Caco-2 (cell line): ENCODE measurements at regions not wholly inside any gene's neighbourhood (a gene's known extent, or its start where the extent isn't known, plus 50 kb on each side); places are given as distances from the start of the nearest gene placed in this dataset.

Source experiments
- BruUV-seq: library from RNA; stranded (reverse); fragments of 400-500 nt; replicated peaks from 2 replicates; lab custom pipeline; 2021; lab: Mats Ljungman, UMichigan
- CTCF ChIA-PET: fragments of 300-600 bp; sonication (Branson Sonifier 250); formaldehyde crosslinking; loops from one replicate; lab custom pipeline; 2022; ENCODE audit warnings: antibody characterized with exemption; lab: Charles Lee
- POLR2A ChIA-PET: fragments of 300-600 bp; sonication (Branson Sonifier 250); formaldehyde crosslinking; loops from one replicate; lab custom pipeline; 2022; ENCODE audit warnings: antibody characterized with exemption; lab: Charles Lee
- DNase-seq, 2 experiments: peaks; one replicate each; pipeline versions ENCODE4 v3.0.0 to v3.0.0-alpha.2; 2020 to 2022
- H3K27me3 ChIP-seq: replicated peaks from 2 replicates; pipeline ENCODE4 v1.6.0; 2011; ENCODE audit warnings: low read length; ENCODE audit not compliant: control insufficient read depth, insufficient read depth
- H3K36me3 ChIP-seq: 2 replicates; pipeline ENCODE4 v1.5.1; 2011; ENCODE audit warnings: low read length; ENCODE audit not compliant: control insufficient read depth, insufficient read depth
- H3K4me1 ChIP-seq: fragments of 250-450 bp; sonication (Bioruptor Pico); 2 replicates; pipeline ENCODE4 v1.5.1; 2020; ENCODE audit warnings: mild to moderate bottlenecking
- H3K4me3 ChIP-seq: 2 replicates; pipeline ENCODE4 v1.5.1; 2011; ENCODE audit warnings: low read depth, mild to moderate bottlenecking, control low read depth, low read length
- H3K9me3 ChIP-seq: fragments of 250-450 bp; sonication (Bioruptor Pico); 2 replicates; pipeline ENCODE4 v1.5.1; 2020; ENCODE audit warnings: mild to moderate bottlenecking, moderate library complexity
- H3K27ac Mint-ChIP-seq: one replicate; pipeline ENCODE4 v1.8.0; 2022; ENCODE audit warnings: mixed read lengths; ENCODE audit not compliant: unreplicated experiment
- H3K27me3 Mint-ChIP-seq: one replicate; pipeline ENCODE4 v1.8.0; 2022; ENCODE audit warnings: mixed read lengths; ENCODE audit not compliant: insufficient read depth, unreplicated experiment
- H3K36me3 Mint-ChIP-seq: one replicate; pipeline ENCODE4 v1.8.0; 2022; ENCODE audit warnings: mild to moderate bottlenecking, mixed read lengths; ENCODE audit not compliant: insufficient read depth, unreplicated experiment
- H3K4me1 Mint-ChIP-seq: one replicate; pipeline ENCODE4 v1.8.0; 2022; ENCODE audit warnings: low read depth, mixed read lengths; ENCODE audit not compliant: unreplicated experiment
- H3K4me3 Mint-ChIP-seq: one replicate; pipeline ENCODE4 v1.8.0; 2022; ENCODE audit warnings: mild to moderate bottlenecking, moderate library complexity, mixed read lengths; ENCODE audit not compliant: unreplicated experiment
- H3K9me3 Mint-ChIP-seq: one replicate; pipeline ENCODE4 v1.8.0; 2022; ENCODE audit warnings: mixed read lengths; ENCODE audit not compliant: unreplicated experiment
- CTCF ChIP-seq, 2 experiments: fragments of 200-600 bp in 1 of 2; IDR thresholded peaks; 1 replicate in 1 of 2; 2 replicates in 1 of 2; pipeline versions ENCODE4 v1.5.1 to v1.8.0; 2011 to 2022; ENCODE audit warnings: antibody characterized with exemption in 1 of 2, control low read depth in 1 of 2, inconsistent platforms in 1 of 2, low read depth in 1 of 2, low read length in 1 of 2, mild to moderate bottlenecking in 1 of 2, moderate library complexity in 1 of 2; ENCODE audit not compliant: insufficient read depth in 1 of 2, severe bottlenecking in 1 of 2, unreplicated experiment in 1 of 2
- intact Hi-C: fragments of 100-400 bp; cut with micrococcal nuclease; formaldehyde crosslinking; loops from one replicate; pipeline ENCODE4 v1.10.0; 2022; ENCODE audit not compliant: unreplicated experiment

GRCh38 chr6:6746333-6746969 lies 157.9 kb downstream of the LY86 start:
- no peak for DNase-seq
- no peaks in the 10 kb centered on the region for H3K27me3 Mint-ChIP-seq
- H3K36me3 Mint-ChIP-seq: no peaks in the 10 kb centered on the region
- no peaks in the 10 kb centered on the region for H3K9me3 Mint-ChIP-seq
- Histone ChIP-seq H3K4me3 (no peak overlapping the region), H3K36me3 (no peaks in the 10 kb centered on the region), H3K9me3 (no peaks in the 10 kb centered on the region), H3K27me3 (no peaks in the 10 kb centered on the region), H3K4me1 (peaks cover 6% of the 10 kb centered on the region; the same call in 1 of the 2 replicates)
- ChIA-PET CTCF (interaction anchor here (1.3 kb wide), 1 partner anchor 12 kb away, joined by 4 read pairs; no protein-coding TSS in a partner anchor), POLR2A (no interaction called here)
- intact Hi-C loops: no loop called here
- BruUV-seq: no TSS peak
- no peaks in the 10 kb centered on the region for H3K4me1 Mint-ChIP-seq
- no peak overlapping the region for H3K4me3 Mint-ChIP-seq
- H3K27ac Mint-ChIP-seq: no peak overlapping the region
- no peak for TF ChIP-seq CTCF (IDR thresholded peaks at IDR 0.05; ENCODE audit: insufficient read depth in 1 of 2, low read depth in 1 of 2, low read length in 1 of 2, severe bottlenecking in 1 of 2, unreplicated experiment in 1 of 2)

- BruUV-seq: no TSS peak
- Mint-ChIP-seq H3K36me3 (no peaks in the 10 kb centered on the region), H3K9me3 (no peaks in the 10 kb centered on the region), H3K4me1 (no peaks in the 10 kb centered on the region), H3K27me3 (no peaks in the 10 kb centered on the region), H3K4me3 (no peak overlapping the region), H3K27ac (no peak overlapping the region)
- CTCF ChIA-PET: no interaction called here
- no peak for TF ChIP-seq CTCF (IDR thresholded peaks at IDR 0.05; ENCODE audit: insufficient read depth in 1 of 2, low read depth in 1 of 2, low read length in 1 of 2, severe bottlenecking in 1 of 2, unreplicated experiment in 1 of 2)
- no peaks in the 10 kb centered on the region for H3K9me3 ChIP-seq
- H3K36me3 ChIP-seq: no peaks in the 10 kb centered on the region
- H3K27me3 ChIP-seq: no peaks in the 10 kb centered on the region
- POLR2A ChIA-PET: no interaction called here
- no peak for DNase-seq
- intact Hi-C loops: no loop called here
- H3K4me1 ChIP-seq: peaks cover 6% of the 10 kb centered on the region; the same call in 1 of the 2 replicates
- H3K4me3 ChIP-seq: no peak overlapping the region
Measured at GRCh38 chr6:6746970-6747338, 158.4 kb downstream of the LY86 start.

GRCh38 chr6:6747371-6747770 lies 158.9 kb downstream of the LY86 start:
- TF ChIP-seq CTCF (IDR thresholded peaks at IDR 0.05; ENCODE audit: insufficient read depth in 1 of 2, low read depth in 1 of 2, low read length in 1 of 2, severe bottlenecking in 1 of 2, unreplicated experiment in 1 of 2): no peak
- H3K9me3 ChIP-seq: no peaks in the 10 kb centered on the region
- DNase-seq: no peak
- Mint-ChIP-seq H3K36me3 (no peaks in the 10 kb centered on the region), H3K4me1 (peaks cover 4% of the 10 kb centered on the region), H3K27me3 (no peaks in the 10 kb centered on the region), H3K9me3 (no peaks in the 10 kb centered on the region), H3K27ac (no peak overlapping the region), H3K4me3 (no peak overlapping the region)
- intact Hi-C loops: no loop called here
- BruUV-seq: no TSS peak
- no peaks in the 10 kb centered on the region for H3K27me3 ChIP-seq
- H3K36me3 ChIP-seq: no peaks in the 10 kb centered on the region
- CTCF ChIA-PET: no interaction called here
- H3K4me3 ChIP-seq: no peak overlapping the region
- peaks cover 6% of the 10 kb centered on the region; the same call in 1 of the 2 replicates for H3K4me1 ChIP-seq
- POLR2A ChIA-PET: no interaction called here
